Stimulated activated naive B cell treated with anti-CD40 and anti-IgM and Interleukin-4, amounts not matched to agents 10 μg/mL and 1 μg/mL and 100 μg/mL, for 72 hours (primary cell): ENCODE measurements at regions not wholly inside any gene's neighbourhood (a gene's known extent, or its start where the extent isn't known, plus 50 kb on each side); places are given as distances from the start of the nearest gene placed in this dataset.
"Not testable (repeated sequence)": the region's sequence is repeated elsewhere in the genome, so short reads cannot be mapped to it uniquely, and the experiment has no call there.

Source experiments
- ATAC-seq, 2 donors: fragments of 150-1000 bp; cut with Tn5 transposase; replicated peaks; 2 replicates each; pipeline ENCODE4 v1.10.0; 2021; ENCODE audit warnings: moderate library complexity in 1 of 2
- DNase-seq: peaks from one replicate; pipeline ENCODE4 v3.0.0; 2021
- H3K27ac Mint-ChIP-seq: one replicate; pipeline ENCODE4 v1.8.0; 2022; ENCODE audit warnings: mild to moderate bottlenecking, mixed read lengths
- H3K27me3 Mint-ChIP-seq, 2 donors: one replicate each; pipeline ENCODE4 v1.8.0; 2022; ENCODE audit warnings: mixed read lengths in 2 of 2
- H3K36me3 Mint-ChIP-seq, 2 donors: one replicate each; pipeline ENCODE4 v1.8.0; 2022; ENCODE audit warnings: mixed read lengths in 2 of 2, mild to moderate bottlenecking in 1 of 2
- H3K4me1 Mint-ChIP-seq, 2 donors: one replicate each; pipeline ENCODE4 v1.8.0; 2022; ENCODE audit warnings: mixed read lengths in 2 of 2, mild to moderate bottlenecking in 1 of 2
- H3K4me3 Mint-ChIP-seq, 2 donors: one replicate each; pipeline ENCODE4 v1.8.0; 2022; ENCODE audit warnings: mild to moderate bottlenecking in 2 of 2, mixed read lengths in 2 of 2, moderate library complexity in 1 of 2
- H3K9me3 Mint-ChIP-seq, 2 donors: one replicate each; pipeline ENCODE4 v1.8.0; 2022; ENCODE audit warnings: mixed read lengths in 2 of 2, mild to moderate bottlenecking in 1 of 2

GRCh38 chr2:36193680-36194079 is 161.9 kb upstream of the CRIM1 start:
- DNase-seq (no peak), ATAC-seq (no peak)
- H3K27ac Mint-ChIP-seq: no peak overlapping the region
- H3K4me3 Mint-ChIP-seq: no peak overlapping the region
- no peaks in the 10 kb centered on the region for H3K4me1 Mint-ChIP-seq
- H3K9me3 Mint-ChIP-seq: peaks cover 0 to under 1% of the 10 kb centered on the region in 2 donors
- peaks cover 0 to 8% of the 10 kb centered on the region in 2 donors for H3K27me3 Mint-ChIP-seq
- no peaks in the 10 kb centered on the region for H3K36me3 Mint-ChIP-seq

GRCh38 chr2:36192983-36193382 is 162.6 kb upstream of the CRIM1 start:
- Mint-ChIP-seq H3K27me3 (peaks cover 0 to 8% of the 10 kb centered on the region in 2 donors), H3K9me3 (no peaks in the 10 kb centered on the region), H3K4me1 (no peaks in the 10 kb centered on the region), H3K27ac (no peak overlapping the region), H3K36me3 (no peaks in the 10 kb centered on the region), H3K4me3 (no peak overlapping the region)
- no peak for DNase-seq
- ATAC-seq: no peak

GRCh38 chr2:36190097-36190496 is 165.5 kb upstream of the CRIM1 start:
- DNase-seq: no peak
- Mint-ChIP-seq H3K4me3 (no peak overlapping the region), H3K27ac (no peak overlapping the region)

GRCh38 chr2:36185624-36186023 is 170.0 kb upstream of the CRIM1 start:
- no peak for ATAC-seq
- H3K4me1 Mint-ChIP-seq: no peaks in the 10 kb centered on the region
- H3K27me3 Mint-ChIP-seq: no peaks in the 10 kb centered on the region
- H3K27ac Mint-ChIP-seq: no peak overlapping the region
- no peaks in the 10 kb centered on the region for H3K36me3 Mint-ChIP-seq
- DNase-seq: no peak
- H3K4me3 Mint-ChIP-seq: no peak overlapping the region
- no peaks in the 10 kb centered on the region for H3K9me3 Mint-ChIP-seq

More at GRCh38 chr2:36190097-36190496, 165.5 kb upstream of the CRIM1 start:
- H3K9me3 Mint-ChIP-seq: no peaks in the 10 kb centered on the region
- no peaks in the 10 kb centered on the region for H3K36me3 Mint-ChIP-seq
- peaks cover 0 to 3% of the 10 kb centered on the region in 2 donors for H3K27me3 Mint-ChIP-seq
- ATAC-seq: no peak
- H3K4me1 Mint-ChIP-seq: no peaks in the 10 kb centered on the region

- no peaks in the 10 kb centered on the region for H3K36me3 Mint-ChIP-seq
- H3K4me1 Mint-ChIP-seq: no peaks in the 10 kb centered on the region
- no peak overlapping the region for H3K27ac Mint-ChIP-seq
- no peaks in the 10 kb centered on the region for H3K27me3 Mint-ChIP-seq
- DNase-seq (no peak), ATAC-seq (no peak)
- no peak overlapping the region for H3K4me3 Mint-ChIP-seq
- no peaks in the 10 kb centered on the region for H3K9me3 Mint-ChIP-seq
Measured at GRCh38 chr2:36184848-36185247, 170.7 kb upstream of the CRIM1 start.

- H3K4me1 Mint-ChIP-seq, H3K4me3 Mint-ChIP-seq, ATAC-seq, DNase-seq, H3K36me3 Mint-ChIP-seq, H3K27ac Mint-ChIP-seq, H3K9me3 Mint-ChIP-seq, H3K27me3 Mint-ChIP-seq: not testable (repeated sequence)
Measured at GRCh38 chr2:36180789-36181482, 174.6 kb upstream of the CRIM1 start.

- not testable (repeated sequence) for H3K27ac Mint-ChIP-seq, DNase-seq, H3K36me3 Mint-ChIP-seq, H3K4me3 Mint-ChIP-seq, H3K27me3 Mint-ChIP-seq, ATAC-seq, H3K9me3 Mint-ChIP-seq, H3K4me1 Mint-ChIP-seq
Measured at GRCh38 chr2:36180293-36180692, 175.3 kb upstream of the CRIM1 start.

GRCh38 chr2:36179668-36180269 is 175.8 kb upstream of the CRIM1 start:
- not testable (repeated sequence) for H3K36me3 Mint-ChIP-seq, H3K9me3 Mint-ChIP-seq, H3K27ac Mint-ChIP-seq, DNase-seq, ATAC-seq, H3K4me1 Mint-ChIP-seq, H3K4me3 Mint-ChIP-seq, H3K27me3 Mint-ChIP-seq

GRCh38 chr2:36178384-36178783 is 177.2 kb upstream of the CRIM1 start:
- no peaks in the 10 kb centered on the region for H3K9me3 Mint-ChIP-seq
- H3K4me1 Mint-ChIP-seq: no peaks in the 10 kb centered on the region
- no peak overlapping the region for H3K27ac Mint-ChIP-seq
- DNase-seq (no peak), ATAC-seq (no peak)
- no peak overlapping the region for H3K4me3 Mint-ChIP-seq
- H3K27me3 Mint-ChIP-seq: peaks cover 0 to 10% of the 10 kb centered on the region in 2 donors
- H3K36me3 Mint-ChIP-seq: no peaks in the 10 kb centered on the region

GRCh38 chr2:36177282-36177681 is 178.3 kb upstream of the CRIM1 start:
- no peaks in the 10 kb centered on the region for H3K9me3 Mint-ChIP-seq
- H3K36me3 Mint-ChIP-seq: no peaks in the 10 kb centered on the region
- no peak for DNase-seq
- no peak overlapping the region for H3K4me3 Mint-ChIP-seq
- H3K27me3 Mint-ChIP-seq: peaks cover 0 to 10% of the 10 kb centered on the region in 2 donors
- H3K4me1 Mint-ChIP-seq: peaks cover 2 to 7% of the 10 kb centered on the region in 2 donors
- no peak overlapping the region for H3K27ac Mint-ChIP-seq
- no peak for ATAC-seq

- H3K27me3 Mint-ChIP-seq: peaks cover 0 to 15% of the 10 kb centered on the region in 2 donors
- no peak overlapping the region for H3K4me3 Mint-ChIP-seq
- DNase-seq (no peak), ATAC-seq (no peak)
- H3K36me3 Mint-ChIP-seq: no peaks in the 10 kb centered on the region
- peaks cover 4 to 7% of the 10 kb centered on the region in 2 donors for H3K4me1 Mint-ChIP-seq
- H3K27ac Mint-ChIP-seq: no peak overlapping the region
- H3K9me3 Mint-ChIP-seq: no peaks in the 10 kb centered on the region
Measured at GRCh38 chr2:36174920-36175319, 180.7 kb upstream of the CRIM1 start.

- DNase-seq (no peak), ATAC-seq (no peak)
- H3K4me1 Mint-ChIP-seq: peaks cover 4 to 7% of the 10 kb centered on the region in 2 donors
- no peaks in the 10 kb centered on the region for H3K9me3 Mint-ChIP-seq
- no peaks in the 10 kb centered on the region for H3K36me3 Mint-ChIP-seq
- no peak overlapping the region for H3K27ac Mint-ChIP-seq
- H3K4me3 Mint-ChIP-seq: no peak overlapping the region
- H3K27me3 Mint-ChIP-seq: peaks cover 9 to 20% of the 10 kb centered on the region in 2 donors
Measured at GRCh38 chr2:36173760-36174404, 181.7 kb upstream of the CRIM1 start.

GRCh38 chr2:36172824-36173223 is 182.8 kb upstream of the CRIM1 start:
- H3K27me3 Mint-ChIP-seq: peaks cover 9 to 21% of the 10 kb centered on the region in 2 donors
- H3K9me3 Mint-ChIP-seq: no peaks in the 10 kb centered on the region
- DNase-seq: no peak
- ATAC-seq: peak; percentile 74 to 88
- H3K27ac Mint-ChIP-seq: no peak overlapping the region
- H3K4me1 Mint-ChIP-seq: peaks cover 4 to 7% of the 10 kb centered on the region in 2 donors
- no peak overlapping the region for H3K4me3 Mint-ChIP-seq
- H3K36me3 Mint-ChIP-seq: no peaks in the 10 kb centered on the region

- H3K4me3 Mint-ChIP-seq: no peak overlapping the region
- H3K36me3 Mint-ChIP-seq: no peaks in the 10 kb centered on the region
- H3K4me1 Mint-ChIP-seq: peaks cover 4 to 7% of the 10 kb centered on the region in 2 donors
- no peaks in the 10 kb centered on the region for H3K9me3 Mint-ChIP-seq
- H3K27me3 Mint-ChIP-seq: peaks cover 10 to 21% of the 10 kb centered on the region in 2 donors
- DNase-seq (no peak), ATAC-seq (peak in 1 of 2 donors; percentile 34)
- no peak overlapping the region for H3K27ac Mint-ChIP-seq
Measured at GRCh38 chr2:36170805-36171204, 184.8 kb upstream of the CRIM1 start.

GRCh38 chr2:36169843-36170242 is 185.7 kb upstream of the CRIM1 start:
- Mint-ChIP-seq H3K9me3 (no peaks in the 10 kb centered on the region), H3K27me3 (peaks cover 16 to 17% of the 10 kb centered on the region in 2 donors), H3K4me3 (no peak overlapping the region), H3K4me1 (peaks cover 4 to 7% of the 10 kb centered on the region in 2 donors), H3K27ac (no peak overlapping the region), H3K36me3 (no peaks in the 10 kb centered on the region)
- no peak for DNase-seq
- ATAC-seq: no peak
